Neural cell (in vitro differentiated cells): ENCODE measurements at regions not wholly inside any gene's neighbourhood (a gene's known extent, or its start where the extent isn't known, plus 50 kb on each side); places are given as distances from the start of the nearest gene placed in this dataset.

Source experiments
- H2AFZ ChIP-seq: fragments of 200-600, 300-800 bp; sonication (generic), shearing (Covaris generic); 2 replicates; pipeline ENCODE4 v1.6.0; 2014; ENCODE audit warnings: low read depth, mild to moderate bottlenecking, antibody characterized with exemption, low read length, moderate library complexity
- H3F3A ChIP-seq: fragments of 200-600 bp; shearing (Covaris generic); 2 replicates; pipeline ENCODE4 v1.6.1; 2016; ENCODE audit warnings: mild to moderate bottlenecking, moderate library complexity, mixed read lengths, antibody characterized with exemption, low read length; ENCODE audit not compliant: insufficient read depth, poor library complexity, severe bottlenecking
- H3K27ac ChIP-seq: fragments of 200-600, 300-800 bp; sonication (generic), shearing (Covaris generic); 2 replicates; pipeline ENCODE4 v1.5.1; 2014; ENCODE audit warnings: mild to moderate bottlenecking, low read length, moderate library complexity
- H3K27me3 ChIP-seq: fragments of 300-800, 200-600 bp; sonication (generic), shearing (Covaris generic); 2 replicates; pipeline ENCODE4 v1.6.0; 2014; ENCODE audit warnings: mild to moderate bottlenecking, low read depth, low read length, moderate library complexity; ENCODE audit not compliant: insufficient read depth
- H3K36me3 ChIP-seq: fragments of 300-800, 200-600 bp; sonication (generic), shearing (Covaris generic); 2 replicates; pipeline ENCODE4 v1.5.1; 2014; ENCODE audit warnings: mild to moderate bottlenecking, antibody characterized with exemption, low read length, moderate library complexity; ENCODE audit not compliant: insufficient read depth
- H3K4me2 ChIP-seq: fragments of 300-800, 200-600 bp; sonication (generic), shearing (Covaris generic); 2 replicates; pipeline ENCODE4 v1.6.0; 2014; ENCODE audit warnings: mild to moderate bottlenecking, low read length
- H3K4me3 ChIP-seq: fragments of 300-800, 200-600 bp; sonication (generic), shearing (Covaris generic); 2 replicates; pipeline ENCODE4 v1.5.1; 2014; ENCODE audit warnings: mild to moderate bottlenecking, low read length, moderate library complexity
- H3K79me2 ChIP-seq: fragments of 200-600 bp; shearing (Covaris generic); replicated peaks from 2 replicates; pipeline ENCODE4 v1.6.0; 2014; ENCODE audit warnings: mild to moderate bottlenecking, low read length, moderate library complexity; ENCODE audit not compliant: insufficient read depth
- H3K9ac ChIP-seq: fragments of 300-800, 200-600 bp; sonication (generic), shearing (Covaris generic); 2 replicates; pipeline ENCODE4 v1.6.1; 2016; ENCODE audit warnings: mild to moderate bottlenecking, low read length, mixed read lengths
- H3K9me2 ChIP-seq: fragments of 200-600 bp; shearing (Covaris generic); 2 replicates; pipeline ENCODE4 v1.6.1; 2016; ENCODE audit warnings: mild to moderate bottlenecking, low read length, mixed read lengths; ENCODE audit not compliant: insufficient read depth
- H3K9me3 ChIP-seq: fragments of 200-600, 300-800 bp; sonication (generic), shearing (Covaris generic); 2 replicates; pipeline ENCODE4 v1.6.1; 2016; ENCODE audit warnings: mild to moderate bottlenecking, mixed run types, low read length, moderate library complexity, mixed read lengths
- H4K20me1 ChIP-seq: fragments of 200-600 bp; shearing (Covaris generic); 2 replicates; pipeline ENCODE4 v1.6.1; 2016; ENCODE audit warnings: mild to moderate bottlenecking, mixed run types; ENCODE audit not compliant: insufficient read depth
- EP300 ChIP-seq: fragments of 450-650 bp; conservative IDR thresholded peaks from 2 replicates; pipeline ENCODE4 v1.6.1; 2014; ENCODE audit warnings: antibody characterized with exemption, mild to moderate bottlenecking, moderate library complexity; ENCODE audit not compliant: poor library complexity, severe bottlenecking
- EZH2 ChIP-seq: fragments of 200-600, 300-800 bp; shearing (Covaris generic), sonication (generic); IDR thresholded peaks from 2 replicates; pipeline ENCODE4 v1.6.1; 2014; ENCODE audit warnings: antibody characterized with exemption, low read length, borderline replicate concordance, mild to moderate bottlenecking; ENCODE audit not compliant: insufficient read depth, poor library complexity, severe bottlenecking
- MXI1 ChIP-seq: fragments of 450-650 bp; conservative IDR thresholded peaks from 2 replicates; pipeline ENCODE4 v1.6.1; 2014; ENCODE audit warnings: antibody characterized with exemption, mild to moderate bottlenecking; ENCODE audit not compliant: poor library complexity, severe bottlenecking
- POLR2AphosphoS5 ChIP-seq: IDR thresholded peaks from 2 replicates; pipeline ENCODE4 v1.6.1; 2012
- RAD21 ChIP-seq: fragments of 450-650 bp; conservative IDR thresholded peaks from 2 replicates; pipeline ENCODE4 v1.6.1; 2014; ENCODE audit warnings: antibody characterized with exemption, mild to moderate bottlenecking, moderate library complexity
- SMC3 ChIP-seq: fragments of 450-650 bp; conservative IDR thresholded peaks from 2 replicates; pipeline ENCODE4 v1.6.1; 2014; ENCODE audit warnings: antibody characterized with exemption, mild to moderate bottlenecking, moderate library complexity; ENCODE audit not compliant: poor library complexity
- TAF1 ChIP-seq: IDR thresholded peaks from 2 replicates; pipeline ENCODE4 v1.6.1; 2012; ENCODE audit warnings: low read depth
- TF ChIP-seq, protein P1 (sequence below): fragments of 450-650 bp; IDR thresholded peaks from 2 replicates; pipeline ENCODE4 v1.5.1; 2014; ENCODE audit warnings: antibody characterized with exemption, mild to moderate bottlenecking, moderate library complexity; ENCODE audit not compliant: poor library complexity, severe bottlenecking
- TF ChIP-seq, protein P2 (sequence below): IDR thresholded peaks from 2 replicates; pipeline ENCODE4 v1.6.1; 2012; ENCODE audit warnings: borderline replicate concordance

DNA sequence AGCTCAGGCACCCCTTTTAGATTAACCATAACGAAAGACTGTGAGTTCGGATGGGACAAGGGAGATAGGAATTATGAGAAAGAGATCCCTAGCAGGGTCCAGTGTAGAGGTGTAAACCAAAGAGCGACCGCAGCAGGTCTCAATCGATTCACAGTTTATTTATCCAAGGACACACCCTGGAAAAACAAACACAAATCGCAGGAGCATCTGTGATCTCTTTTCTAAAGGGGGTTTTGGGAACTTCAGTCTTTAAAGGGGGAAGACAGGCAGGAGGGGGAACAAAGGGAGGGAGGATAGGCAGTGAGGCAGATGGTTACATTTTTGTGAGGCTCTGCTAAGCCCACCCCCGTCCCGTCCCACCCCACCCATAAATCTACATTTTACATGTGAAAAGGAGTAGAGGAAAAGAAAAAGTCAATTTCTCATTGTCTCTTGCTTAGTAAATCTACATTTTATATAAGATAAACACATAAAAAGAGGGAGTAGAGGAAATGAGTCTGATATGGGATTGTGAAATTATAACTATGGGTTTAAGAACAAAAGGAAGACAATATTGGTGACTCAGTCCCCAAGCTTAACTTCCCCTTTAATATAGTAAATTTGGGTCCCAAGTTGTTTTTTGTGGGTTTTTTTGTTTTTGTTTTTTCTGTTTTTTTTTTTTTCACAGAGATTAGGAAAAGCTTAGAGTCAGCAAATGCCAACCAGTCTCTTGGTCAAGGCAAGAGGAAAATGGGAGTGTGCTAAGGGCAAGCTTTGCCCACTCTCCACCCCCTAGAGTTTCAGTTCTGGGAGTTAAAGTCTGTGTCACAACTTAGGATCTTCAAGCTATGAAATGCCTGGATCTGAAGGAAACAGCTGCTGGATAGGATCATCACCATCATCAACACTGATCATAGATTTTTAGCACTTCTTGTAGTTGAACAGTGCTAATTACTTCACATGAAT is 160.9 kb upstream of the CDH5 start:
- Histone ChIP-seq H3K27me3 (no peaks in the 10 kb centered on the region), H2AFZ (no peak overlapping the region), H3K9me3 (no peaks in the 10 kb centered on the region), H3K79me2 (no peaks in the 10 kb centered on the region), H3K27ac (no peak overlapping the region), H3K4me2 (no peak overlapping the region), H3F3A (no peaks in the 10 kb centered on the region), H3K36me3 (no peaks in the 10 kb centered on the region), H4K20me1 (no peaks in the 10 kb centered on the region), H3K9ac (no peak overlapping the region), H3K9me2 (no peaks in the 10 kb centered on the region), H3K4me3 (no peak overlapping the region)
- TF ChIP-seq MXI1: no peak
- TF ChIP-seq, protein P1, sequence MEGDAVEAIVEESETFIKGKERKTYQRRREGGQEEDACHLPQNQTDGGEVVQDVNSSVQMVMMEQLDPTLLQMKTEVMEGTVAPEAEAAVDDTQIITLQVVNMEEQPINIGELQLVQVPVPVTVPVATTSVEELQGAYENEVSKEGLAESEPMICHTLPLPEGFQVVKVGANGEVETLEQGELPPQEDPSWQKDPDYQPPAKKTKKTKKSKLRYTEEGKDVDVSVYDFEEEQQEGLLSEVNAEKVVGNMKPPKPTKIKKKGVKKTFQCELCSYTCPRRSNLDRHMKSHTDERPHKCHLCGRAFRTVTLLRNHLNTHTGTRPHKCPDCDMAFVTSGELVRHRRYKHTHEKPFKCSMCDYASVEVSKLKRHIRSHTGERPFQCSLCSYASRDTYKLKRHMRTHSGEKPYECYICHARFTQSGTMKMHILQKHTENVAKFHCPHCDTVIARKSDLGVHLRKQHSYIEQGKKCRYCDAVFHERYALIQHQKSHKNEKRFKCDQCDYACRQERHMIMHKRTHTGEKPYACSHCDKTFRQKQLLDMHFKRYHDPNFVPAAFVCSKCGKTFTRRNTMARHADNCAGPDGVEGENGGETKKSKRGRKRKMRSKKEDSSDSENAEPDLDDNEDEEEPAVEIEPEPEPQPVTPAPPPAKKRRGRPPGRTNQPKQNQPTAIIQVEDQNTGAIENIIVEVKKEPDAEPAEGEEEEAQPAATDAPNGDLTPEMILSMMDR: no peak
- TF ChIP-seq POLR2AphosphoS5: no peak
- TF ChIP-seq EP300: no peak
- TF ChIP-seq RAD21: no peak
- TF ChIP-seq SMC3: no peak
- TF ChIP-seq TAF1: no peak
- TF ChIP-seq EZH2: no peak
- TF ChIP-seq, protein P2, sequence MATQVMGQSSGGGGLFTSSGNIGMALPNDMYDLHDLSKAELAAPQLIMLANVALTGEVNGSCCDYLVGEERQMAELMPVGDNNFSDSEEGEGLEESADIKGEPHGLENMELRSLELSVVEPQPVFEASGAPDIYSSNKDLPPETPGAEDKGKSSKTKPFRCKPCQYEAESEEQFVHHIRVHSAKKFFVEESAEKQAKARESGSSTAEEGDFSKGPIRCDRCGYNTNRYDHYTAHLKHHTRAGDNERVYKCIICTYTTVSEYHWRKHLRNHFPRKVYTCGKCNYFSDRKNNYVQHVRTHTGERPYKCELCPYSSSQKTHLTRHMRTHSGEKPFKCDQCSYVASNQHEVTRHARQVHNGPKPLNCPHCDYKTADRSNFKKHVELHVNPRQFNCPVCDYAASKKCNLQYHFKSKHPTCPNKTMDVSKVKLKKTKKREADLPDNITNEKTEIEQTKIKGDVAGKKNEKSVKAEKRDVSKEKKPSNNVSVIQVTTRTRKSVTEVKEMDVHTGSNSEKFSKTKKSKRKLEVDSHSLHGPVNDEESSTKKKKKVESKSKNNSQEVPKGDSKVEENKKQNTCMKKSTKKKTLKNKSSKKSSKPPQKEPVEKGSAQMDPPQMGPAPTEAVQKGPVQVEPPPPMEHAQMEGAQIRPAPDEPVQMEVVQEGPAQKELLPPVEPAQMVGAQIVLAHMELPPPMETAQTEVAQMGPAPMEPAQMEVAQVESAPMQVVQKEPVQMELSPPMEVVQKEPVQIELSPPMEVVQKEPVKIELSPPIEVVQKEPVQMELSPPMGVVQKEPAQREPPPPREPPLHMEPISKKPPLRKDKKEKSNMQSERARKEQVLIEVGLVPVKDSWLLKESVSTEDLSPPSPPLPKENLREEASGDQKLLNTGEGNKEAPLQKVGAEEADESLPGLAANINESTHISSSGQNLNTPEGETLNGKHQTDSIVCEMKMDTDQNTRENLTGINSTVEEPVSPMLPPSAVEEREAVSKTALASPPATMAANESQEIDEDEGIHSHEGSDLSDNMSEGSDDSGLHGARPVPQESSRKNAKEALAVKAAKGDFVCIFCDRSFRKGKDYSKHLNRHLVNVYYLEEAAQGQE: no peak

DNA sequence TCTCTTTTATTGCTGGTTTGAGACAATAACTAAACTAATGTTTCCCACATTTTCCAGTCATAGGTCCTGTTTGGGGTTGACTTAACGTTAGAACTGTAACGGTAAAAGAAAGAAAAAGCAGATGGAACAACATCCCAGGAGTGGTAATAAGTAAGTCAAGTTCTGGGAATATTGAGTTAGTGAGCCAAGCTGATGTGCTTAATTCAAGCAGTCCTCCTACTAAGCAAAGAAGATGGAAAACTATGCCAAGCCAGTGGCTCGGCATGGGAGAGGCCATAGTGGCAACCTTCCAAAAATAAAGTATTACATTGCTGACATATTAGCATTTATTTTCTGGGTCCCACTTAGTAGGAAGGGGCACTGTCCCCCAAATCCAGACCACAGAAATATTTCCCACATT is 161.7 kb upstream of the CDH5 start:
- Histone ChIP-seq H2AFZ (no peak overlapping the region), H3K9ac (no peak overlapping the region), H3K36me3 (no peaks in the 10 kb centered on the region), H3K27me3 (no peaks in the 10 kb centered on the region), H3K79me2 (no peaks in the 10 kb centered on the region), H3F3A (no peaks in the 10 kb centered on the region), H3K27ac (no peak overlapping the region), H3K4me3 (no peak overlapping the region), H3K9me2 (no peaks in the 10 kb centered on the region), H3K4me2 (no peak overlapping the region), H3K9me3 (no peaks in the 10 kb centered on the region), H4K20me1 (no peaks in the 10 kb centered on the region)
- TF ChIP-seq EZH2: no peak
- TF ChIP-seq, protein P1: no peak
- TF ChIP-seq, protein P2: no peak
- no peak for TF ChIP-seq TAF1
- TF ChIP-seq RAD21: no peak
- no peak for TF ChIP-seq EP300
- no peak for TF ChIP-seq MXI1
